Epithelial cell of proximal tubule (primary cell): ENCODE measurements at regions not wholly inside any gene's neighbourhood (a gene's known extent, or its start where the extent isn't known, plus 50 kb on each side); places are given as distances from the start of the nearest gene placed in this dataset.

Experiments used
- DNase-seq: peaks from one replicate; pipeline ENCODE4 v3.0.0-alpha.2; 2011; ENCODE audit warnings: low read depth
- H3K4me3 ChIP-seq: 2 replicates; pipeline ENCODE4 v1.5.1; 2011; ENCODE audit warnings: low read depth, mild to moderate bottlenecking, low read length
- CTCF ChIP-seq: conservative IDR thresholded peaks from 2 replicates; pipeline ENCODE4 v1.5.1; 2012; ENCODE audit warnings: low read depth, mild to moderate bottlenecking, low read length

GRCh38 chr4:13938299-13938698, 310.8 kb upstream of the BOD1L1 start:
- no peak for TF ChIP-seq CTCF
- no peak overlapping the region for H3K4me3 ChIP-seq
- no peak for DNase-seq

- no peak for DNase-seq
- no peak overlapping the region for H3K4me3 ChIP-seq
- no peak for TF ChIP-seq CTCF
Observed at GRCh38 chr4:13940921-13941320, 313.4 kb upstream of the BOD1L1 start.

- TF ChIP-seq CTCF, result no peak
- DNase-seq, result no peak
- H3K4me3 ChIP-seq, result no peak overlapping the region
Observed at GRCh38 chr4:13942977-13943376, 315.5 kb upstream of the BOD1L1 start.

GRCh38 chr4:13944095-13944511, 316.6 kb upstream of the BOD1L1 start:
- H3K4me3 ChIP-seq, result no peak overlapping the region
- DNase-seq, result no peak
- TF ChIP-seq CTCF, result no peak

- no peak overlapping the region for H3K4me3 ChIP-seq
- TF ChIP-seq CTCF, result no peak
- DNase-seq, result no peak
Observed at GRCh38 chr4:13947921-13948320, 320.4 kb upstream of the BOD1L1 start.

GRCh38 chr4:13950491-13950890, 323.0 kb upstream of the BOD1L1 start:
- no peak for DNase-seq
- no peak overlapping the region for H3K4me3 ChIP-seq
- no peak for TF ChIP-seq CTCF

GRCh38 chr4:13953083-13953482, 325.6 kb upstream of the BOD1L1 start:
- no peak overlapping the region for H3K4me3 ChIP-seq
- no peak for DNase-seq
- no peak for TF ChIP-seq CTCF
